Activated CD4-positive, alpha-beta T cell treated with anti-CD3 and anti-CD28 coated beads, Interleukin-2, amount 50 U/mL, for 24 hours (primary cell): ENCODE measurements at regions not wholly inside any gene's neighbourhood (a gene's known extent, or its start where the extent isn't known, plus 50 kb on each side); places are given as distances from the start of the nearest gene placed in this dataset.
"Not testable (repeated sequence)": the region's sequence is repeated elsewhere in the genome, so short reads cannot be mapped to it uniquely, and the experiment has no call there.

Experiments used
- DNase-seq, 2 donors: peaks; one replicate each; pipeline ENCODE4 v3.0.0-alpha.2; 2020; ENCODE audit warnings: low read depth in 1 of 2, low spot score in 1 of 2

DNA sequence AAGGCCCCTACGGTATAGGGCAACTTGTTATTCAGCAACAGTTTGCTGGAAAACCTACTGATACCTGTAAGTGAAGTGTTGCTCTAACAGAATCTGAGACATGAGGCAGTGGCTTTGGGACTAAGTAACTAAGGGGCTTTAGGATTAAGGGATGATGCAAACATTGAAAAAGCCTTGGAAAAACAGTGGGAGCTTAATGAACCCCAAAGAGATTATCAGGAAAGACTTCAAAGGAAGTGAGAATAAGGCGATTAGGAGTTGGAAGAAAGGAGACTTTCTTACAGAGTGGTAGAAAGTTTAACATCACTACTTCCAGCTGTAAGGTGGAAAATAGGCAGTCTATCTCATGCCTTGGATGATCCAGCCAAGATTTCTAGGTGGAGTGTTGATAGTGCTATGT lies 158.2 kb upstream of the TRIB2 start:
- no peak for DNase-seq

DNA sequence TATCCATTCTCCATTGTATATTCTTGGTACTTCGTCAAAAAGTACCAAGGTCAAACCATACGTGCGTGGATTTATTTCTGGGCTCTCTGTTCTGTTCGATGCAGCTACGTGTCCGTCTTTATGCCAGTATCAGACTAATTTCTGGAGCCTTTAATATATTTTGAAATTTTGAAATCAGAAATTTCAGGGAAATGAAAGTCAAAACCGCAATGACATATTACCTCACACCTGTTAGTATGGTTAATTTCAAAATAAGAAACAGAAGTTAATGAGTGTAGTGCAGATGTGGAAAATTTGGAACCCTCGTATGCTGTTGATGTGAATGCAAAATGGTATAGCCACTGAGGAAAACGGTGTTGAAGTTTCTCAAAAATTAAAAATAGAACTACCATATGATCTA lies 156.1 kb upstream of the TRIB2 start:
- DNase-seq, result no peak

DNA sequence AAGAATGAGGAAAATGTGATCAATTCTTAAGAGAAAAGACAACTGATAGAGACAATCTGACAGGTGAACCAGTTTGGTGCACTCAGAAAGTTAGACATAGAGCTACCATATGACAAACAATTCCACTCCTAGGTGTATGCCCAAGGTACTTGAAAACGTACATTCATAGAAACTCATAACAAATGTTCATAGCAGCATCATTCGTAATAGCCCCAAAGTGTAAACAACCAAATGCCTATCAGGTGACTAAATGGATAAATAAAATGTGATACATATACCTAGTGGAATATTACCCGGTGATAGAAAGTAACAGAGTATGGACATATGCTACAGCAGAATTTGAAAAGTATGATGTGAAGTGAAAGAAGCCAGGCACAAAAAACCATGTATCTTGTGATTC lies 149.3 kb upstream of the TRIB2 start:
- no peak for DNase-seq

DNA sequence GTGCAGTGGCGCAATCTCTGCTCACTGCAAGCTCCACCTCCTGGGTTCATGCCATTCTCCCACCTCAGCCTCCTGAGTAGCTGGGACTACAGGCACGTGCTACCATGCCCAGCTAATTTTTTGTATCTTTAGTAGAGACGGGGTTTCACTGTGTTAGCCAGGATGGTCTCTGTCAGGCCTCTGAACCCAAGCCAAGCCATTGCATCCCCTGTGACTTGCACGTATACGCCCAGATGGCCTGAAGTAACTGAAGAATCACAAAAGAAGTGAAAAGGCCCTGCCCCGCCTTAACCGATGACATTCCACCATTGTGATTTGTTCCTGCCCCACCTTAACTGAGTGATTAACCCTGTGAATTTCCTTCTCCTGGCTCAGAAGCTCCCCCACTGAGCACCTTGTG lies 147.2 kb upstream of the TRIB2 start:
- not testable (repeated sequence) for DNase-seq

DNA sequence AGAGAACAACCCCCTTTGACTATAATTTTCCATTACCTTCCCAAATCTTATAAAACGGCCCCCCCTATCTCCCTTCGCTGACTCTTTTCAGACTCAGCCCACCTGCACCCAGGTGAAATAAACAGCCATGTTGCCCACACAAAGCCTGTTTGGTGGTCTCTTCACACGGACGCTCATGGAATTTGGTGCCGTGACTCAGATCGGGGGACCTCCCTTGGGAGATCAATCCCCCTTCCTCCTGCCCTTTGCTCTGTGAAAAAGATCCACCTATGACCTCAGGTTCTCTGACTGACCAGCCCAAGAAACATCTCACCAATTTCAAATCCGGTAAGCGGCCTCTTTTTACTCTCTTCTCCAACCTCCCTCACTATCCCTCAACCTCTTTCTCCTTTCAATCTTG lies 146.8 kb upstream of the TRIB2 start:
- not testable (repeated sequence) for DNase-seq

DNA sequence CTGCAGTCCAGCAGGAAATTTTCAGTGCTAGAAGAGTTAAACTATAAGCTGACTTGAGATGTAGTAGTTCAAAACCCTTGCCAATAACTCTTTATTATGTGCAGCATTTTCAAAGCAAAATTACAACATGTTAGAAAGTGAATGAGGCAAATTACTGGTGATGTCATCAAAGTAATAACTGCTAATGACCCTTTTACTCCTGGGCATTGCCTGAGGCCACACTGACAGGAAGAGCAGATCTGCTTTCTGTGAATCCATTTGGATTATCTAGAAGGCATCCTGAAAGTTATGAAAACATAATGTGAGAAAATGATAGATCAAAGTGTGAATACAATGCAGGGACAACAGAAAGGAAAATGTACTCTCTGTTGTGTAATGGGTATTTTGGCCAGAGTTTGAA lies 139.6 kb upstream of the TRIB2 start:
- no peak for DNase-seq

DNA sequence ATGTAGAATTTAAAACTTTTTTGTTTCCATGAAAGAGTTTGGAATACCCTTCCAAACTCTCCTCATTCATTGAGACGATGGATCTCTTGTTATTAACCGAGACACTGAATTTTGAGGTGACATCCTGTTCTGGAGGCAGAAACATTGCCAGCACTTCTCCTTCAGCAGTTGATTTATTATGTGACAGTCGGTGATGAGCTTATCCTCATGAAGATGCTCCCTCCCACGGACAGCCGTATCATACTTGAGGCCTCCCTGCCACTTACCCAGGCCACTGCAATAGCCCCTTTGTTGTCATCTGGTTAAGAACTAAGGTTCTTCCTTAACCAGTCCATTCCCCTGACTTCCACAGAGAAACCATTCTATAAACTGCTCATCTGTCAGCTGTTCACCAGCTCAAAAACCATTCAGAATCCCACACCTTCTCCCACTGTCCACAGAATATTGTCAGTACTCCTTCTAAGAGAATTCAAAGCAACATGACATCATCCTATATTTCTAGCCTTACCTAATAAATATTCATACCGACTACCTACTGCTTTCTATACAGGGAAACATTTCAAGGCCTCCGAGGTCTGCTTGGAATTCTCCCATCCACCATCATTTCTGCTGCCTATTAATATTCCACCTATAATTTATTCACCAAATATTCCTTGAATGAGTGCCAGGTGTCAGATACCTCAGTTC lies 139.0 kb upstream of the TRIB2 start:
- no peak for DNase-seq

DNA sequence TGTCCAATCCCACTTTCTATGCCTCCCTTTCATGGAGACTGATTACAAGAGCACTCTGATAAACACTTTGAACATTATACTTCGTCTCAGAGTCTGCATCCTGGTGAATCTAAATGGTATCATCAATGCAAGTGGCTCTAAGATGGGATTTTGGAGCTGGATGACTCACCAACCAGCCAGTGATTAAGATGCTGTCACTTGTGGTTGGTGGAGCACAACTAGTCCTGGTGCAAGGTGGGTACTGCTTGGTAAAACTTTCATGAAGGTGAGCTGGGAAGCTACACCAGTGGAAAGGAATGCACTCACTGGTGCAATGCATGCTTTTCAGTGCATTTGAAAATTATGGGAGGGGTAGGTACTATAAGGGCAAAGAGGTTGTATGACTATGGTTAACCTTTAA lies 137.7 kb upstream of the TRIB2 start:
- DNase-seq, result no peak

DNA sequence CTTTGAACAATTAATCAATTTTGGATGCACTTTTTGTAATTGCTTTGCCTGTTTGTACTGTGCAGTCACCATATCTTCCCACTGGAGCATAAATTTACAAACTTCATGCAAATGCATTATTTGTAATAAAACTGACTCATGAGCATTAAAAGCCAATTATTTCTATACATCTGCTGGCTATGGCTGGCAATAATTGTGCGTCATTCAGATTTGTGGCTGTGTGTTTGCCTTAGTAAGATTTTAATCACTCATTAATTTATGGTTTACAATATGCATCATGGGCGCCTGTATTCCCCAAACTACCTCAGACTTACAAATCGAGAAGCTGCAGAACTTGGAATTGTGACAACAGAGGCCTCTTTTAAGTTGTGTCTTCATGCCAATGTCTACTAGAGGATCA lies 132.4 kb upstream of the TRIB2 start:
- DNase-seq, result no peak

DNA sequence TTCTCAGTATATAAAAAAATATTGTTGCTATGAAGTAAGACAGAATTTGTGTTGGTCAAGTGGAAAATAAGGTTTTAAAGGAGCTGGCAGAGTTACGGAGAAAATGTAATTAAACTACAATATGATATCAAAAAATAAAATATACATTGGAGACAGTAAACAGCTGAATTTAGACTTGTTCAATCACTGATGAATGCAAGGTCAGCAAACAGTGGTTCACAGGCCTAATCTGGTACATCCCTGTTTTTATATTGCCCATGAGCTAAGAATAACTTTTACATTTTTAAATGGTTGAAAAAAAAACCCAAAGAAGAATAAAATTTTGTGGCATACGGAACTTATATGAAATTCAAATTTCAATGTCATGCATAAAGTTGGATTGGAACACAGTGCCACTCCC lies 131.0 kb upstream of the TRIB2 start:
- DNase-seq, result no peak

DNA sequence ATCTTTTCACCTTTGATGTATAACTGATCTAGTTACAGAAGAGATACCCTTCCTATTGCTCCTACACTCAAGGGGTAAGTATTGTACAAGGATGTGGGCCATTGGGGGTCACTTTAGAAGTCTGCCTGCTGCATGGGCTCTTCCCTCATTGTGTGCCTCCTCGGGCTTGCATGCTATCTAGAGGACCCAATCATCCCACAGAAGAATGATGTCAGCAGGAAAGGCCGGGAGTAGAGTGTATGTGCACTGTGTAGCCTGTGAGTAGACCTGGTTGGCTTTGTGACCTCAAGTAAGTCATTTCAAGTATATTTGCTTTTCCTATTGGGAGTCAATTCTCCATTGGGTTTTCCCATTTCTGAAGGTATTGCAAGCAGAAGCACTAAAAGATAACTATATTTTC lies 129.5 kb upstream of the TRIB2 start:
- no peak for DNase-seq

DNA sequence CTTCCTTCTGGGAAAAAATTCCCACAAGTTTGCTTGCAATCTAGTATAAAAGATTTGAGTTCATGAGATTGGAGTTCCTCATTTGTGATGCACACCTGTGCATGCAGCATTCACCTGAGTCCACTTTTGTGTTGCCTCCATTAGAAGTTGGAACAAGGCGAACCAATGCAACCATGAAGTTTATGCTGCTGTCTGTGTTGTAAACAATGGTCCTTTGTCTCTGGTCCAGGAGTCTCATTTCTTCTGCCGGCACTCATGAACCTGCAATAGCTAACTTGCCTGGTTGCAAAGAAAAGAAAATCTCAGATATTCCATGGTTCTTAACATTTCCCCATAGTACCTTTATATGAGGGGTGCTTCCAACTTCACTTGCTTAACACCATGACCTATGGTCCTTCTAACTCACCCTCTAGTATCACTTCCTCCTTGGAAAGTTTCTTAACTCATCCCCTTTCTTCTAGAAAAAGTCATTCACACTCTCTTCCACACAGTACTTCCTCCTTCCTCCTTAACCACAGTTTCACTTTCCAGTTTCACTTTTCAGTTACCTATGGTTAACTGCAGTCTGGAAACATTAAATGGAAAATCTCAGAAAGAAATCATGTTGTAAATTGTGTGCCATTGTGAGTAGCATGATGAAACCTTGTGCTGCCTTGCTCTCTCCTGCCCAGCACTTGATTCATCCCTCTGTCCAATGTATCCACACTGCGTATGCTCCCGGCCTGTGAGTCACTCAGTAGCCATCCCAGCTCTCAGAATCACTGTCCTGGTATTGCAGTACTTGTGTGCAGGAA lies 128.8 kb upstream of the TRIB2 start:
- DNase-seq, result no peak

DNA sequence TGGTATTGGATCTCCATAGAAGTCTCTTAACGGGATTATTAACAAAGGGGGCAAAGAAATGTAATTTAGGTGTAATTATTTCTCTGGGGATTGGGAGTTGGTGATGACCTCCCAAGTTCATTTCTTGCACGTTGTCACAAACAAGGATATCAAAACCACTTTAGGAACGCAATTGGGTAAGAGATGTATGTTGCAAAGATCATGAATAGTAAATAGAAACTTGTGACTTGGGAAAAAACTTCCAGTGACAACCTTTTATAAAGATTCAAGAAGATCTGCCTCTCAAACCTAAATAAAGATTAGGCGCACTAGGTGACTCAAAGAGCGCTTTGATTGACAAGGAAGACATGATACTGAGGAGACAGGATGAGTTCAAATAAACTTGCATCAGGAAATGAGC lies 127.8 kb upstream of the TRIB2 start:
- no peak for DNase-seq

DNA sequence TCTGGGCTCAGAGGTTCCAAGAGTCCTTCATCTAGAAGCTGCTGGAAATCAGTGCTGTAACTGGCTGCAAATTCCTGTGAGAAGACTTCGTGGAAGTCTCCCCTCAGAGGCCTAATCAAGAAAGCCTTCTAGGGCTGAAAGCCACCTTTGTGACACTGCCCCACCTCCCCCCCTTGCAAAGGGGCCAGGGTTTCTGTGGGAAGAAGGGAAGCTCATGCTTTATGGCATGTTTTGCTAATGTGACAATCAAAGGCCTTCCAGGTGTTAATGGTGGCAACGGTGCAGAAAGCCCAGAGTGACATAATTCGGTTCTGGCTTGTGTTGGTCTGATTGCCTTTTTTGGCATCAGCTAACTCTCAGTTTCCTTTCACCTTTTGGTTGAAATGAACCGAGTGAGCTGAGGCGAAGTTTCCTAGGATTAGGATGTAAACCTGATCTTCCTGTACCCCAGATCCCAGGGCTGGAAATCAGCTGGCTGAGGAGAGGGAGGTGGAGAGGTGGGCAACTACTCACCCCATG lies 126.9 kb upstream of the TRIB2 start:
- DNase-seq, result no peak

DNA sequence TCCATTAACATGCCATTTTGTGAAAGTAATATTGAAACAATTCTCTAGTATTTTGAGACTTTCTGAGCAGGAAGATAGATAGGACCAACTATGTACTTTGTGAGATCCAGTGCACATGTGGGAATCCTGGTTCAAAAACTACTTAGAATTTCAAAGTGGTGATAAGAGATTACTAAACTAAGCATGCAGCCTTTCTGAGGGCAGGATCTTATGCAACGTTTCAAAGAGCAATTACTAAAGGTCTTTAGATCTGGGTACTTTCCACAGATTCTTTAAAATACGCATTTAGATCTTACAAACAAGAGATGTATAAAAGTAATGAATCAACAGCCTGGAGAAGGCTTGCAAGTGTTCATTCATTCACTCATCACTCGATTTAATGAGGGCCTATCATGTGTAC lies 124.4 kb upstream of the TRIB2 start:
- no peak for DNase-seq

DNA sequence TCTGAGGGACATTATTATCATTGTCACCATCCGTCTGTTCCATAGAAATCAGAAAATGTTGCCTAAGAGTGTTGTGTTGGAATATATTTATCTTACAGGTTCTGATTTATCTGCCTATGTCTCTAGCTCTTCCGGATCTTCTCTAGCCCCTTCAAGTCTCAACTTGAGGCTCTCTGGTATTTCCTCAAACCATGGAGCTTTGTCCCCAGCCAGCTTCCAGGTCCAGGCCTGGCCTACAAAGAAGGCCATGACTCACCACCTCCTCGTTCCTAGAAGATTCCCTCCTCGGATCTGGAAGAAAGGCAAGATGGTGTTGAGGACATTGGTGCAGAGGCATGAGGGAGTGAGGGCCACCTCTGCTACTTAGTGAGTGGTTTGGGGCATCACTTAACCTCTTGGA lies 122.1 kb upstream of the TRIB2 start:
- DNase-seq, result no peak

DNA sequence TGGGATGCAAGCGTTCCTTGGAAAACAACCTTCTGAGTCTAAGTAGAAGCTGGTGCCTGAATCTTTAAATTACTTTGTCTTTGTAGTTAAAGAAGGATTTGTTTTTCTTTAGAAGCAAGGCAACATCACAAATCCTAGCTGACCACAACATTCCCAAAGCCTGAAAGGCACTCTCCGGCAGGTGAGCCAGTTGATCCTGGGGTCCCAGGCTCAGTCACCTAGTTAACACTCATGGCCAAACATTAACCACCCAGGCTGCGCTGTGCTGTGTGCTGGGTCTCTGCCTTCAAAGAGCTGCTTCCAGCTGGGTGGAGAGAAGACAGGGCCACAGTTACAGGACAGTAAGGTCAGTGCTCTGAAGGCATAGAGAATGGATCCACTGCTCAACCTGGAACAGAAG lies 120.0 kb upstream of the TRIB2 start:
- no peak for DNase-seq

DNA sequence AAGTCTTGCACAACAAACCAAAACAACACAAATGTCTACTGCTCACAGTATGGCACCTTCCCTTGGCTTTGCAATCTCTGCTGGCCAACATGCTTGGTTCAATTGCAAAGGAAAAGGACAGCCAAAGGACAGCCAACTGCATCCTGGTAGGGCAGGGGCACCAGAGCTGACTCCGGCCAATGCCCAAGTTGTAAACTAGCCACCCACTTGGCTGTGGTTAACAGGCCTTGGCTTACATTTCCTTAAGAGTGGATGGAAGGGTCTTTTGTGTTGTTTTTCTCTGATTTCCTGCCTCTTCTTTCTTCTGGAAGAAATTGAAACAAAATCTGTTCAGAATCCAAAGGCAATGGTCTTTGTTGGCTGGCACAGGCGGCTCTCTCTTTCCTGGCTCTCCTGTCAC lies 119.1 kb upstream of the TRIB2 start:
- no peak for DNase-seq

DNA sequence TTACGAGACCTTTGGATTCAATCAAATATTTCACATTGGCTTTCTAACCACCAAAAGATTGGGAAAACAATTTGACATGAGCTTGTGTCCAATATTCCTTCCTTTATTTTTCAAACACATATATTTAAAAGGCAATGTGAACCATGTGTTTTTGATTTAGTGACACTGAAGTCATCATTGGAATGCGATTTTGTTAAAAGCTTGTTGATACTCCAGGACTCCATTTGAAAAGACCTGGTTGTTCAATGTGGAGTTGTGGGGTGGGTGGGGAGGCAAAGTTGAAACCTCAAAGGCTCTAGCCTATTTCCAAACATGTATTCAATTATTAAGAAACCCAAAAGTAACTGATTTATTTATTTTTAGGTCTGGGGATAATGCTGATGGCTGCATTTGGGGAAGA lies 114.1 kb upstream of the TRIB2 start:
- DNase-seq, result no peak

DNA sequence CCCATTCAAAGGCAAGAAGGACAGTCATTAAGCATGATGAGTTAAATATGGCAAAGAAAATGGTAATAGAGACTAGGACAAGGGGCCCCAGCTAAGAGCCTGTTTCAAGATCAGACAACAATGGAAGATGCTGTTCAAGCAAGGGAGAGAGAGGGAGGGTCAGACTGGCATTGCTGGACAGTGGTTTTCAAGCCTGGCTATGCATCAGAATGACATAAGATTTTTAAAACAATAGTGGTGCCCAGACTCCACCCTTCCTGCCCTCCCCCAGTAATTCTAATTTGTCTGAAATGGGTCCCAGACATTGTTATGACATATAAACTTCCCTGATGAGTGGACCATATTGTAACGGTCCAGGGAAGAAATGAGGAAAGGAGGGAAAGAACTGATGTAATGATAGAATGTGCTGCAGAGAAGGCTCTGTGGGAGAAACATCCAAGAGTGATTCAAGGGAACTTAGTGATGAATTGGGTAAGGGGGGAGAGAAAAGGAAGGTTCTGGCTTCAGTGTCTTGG lies 112.9 kb upstream of the TRIB2 start:
- no peak for DNase-seq

DNA sequence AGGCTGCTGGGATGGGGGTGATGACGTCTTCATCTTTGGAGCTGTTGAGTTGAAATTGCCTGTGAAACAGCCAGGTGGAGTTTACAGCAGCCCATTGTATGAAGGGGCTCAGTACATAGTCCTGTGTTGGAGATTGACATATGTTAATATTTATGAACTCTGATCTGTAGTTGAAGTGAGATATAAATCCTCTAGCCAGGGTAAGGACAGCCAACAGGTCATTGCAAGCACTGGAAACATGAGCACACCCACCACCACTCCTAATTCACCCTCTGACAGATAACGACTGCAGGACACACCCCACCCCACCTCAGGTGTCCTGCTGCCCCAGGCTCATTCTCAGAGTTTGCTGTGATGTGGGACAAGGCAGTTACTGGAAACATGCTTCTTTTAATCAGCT lies 112.4 kb upstream of the TRIB2 start:
- DNase-seq, result no peak

DNA sequence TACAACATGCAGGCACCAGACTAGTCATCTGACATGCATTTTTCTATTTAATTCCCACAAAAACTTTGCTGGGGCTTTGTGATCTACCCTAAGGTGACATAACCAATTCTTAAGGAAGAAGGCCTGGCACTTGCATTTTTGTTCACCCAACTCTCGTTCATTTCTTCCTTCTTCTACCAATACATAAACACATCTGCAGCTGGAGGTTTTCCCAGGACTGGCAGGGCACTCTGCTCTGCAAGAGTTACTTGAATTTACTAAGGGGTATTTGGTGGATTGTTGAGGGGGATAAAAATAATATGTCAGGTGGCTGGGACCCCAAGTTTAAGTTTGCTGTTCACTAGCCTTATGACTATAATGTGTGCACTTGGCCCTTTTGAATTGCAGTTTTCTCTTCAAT lies 111.4 kb upstream of the TRIB2 start:
- no peak for DNase-seq

DNA sequence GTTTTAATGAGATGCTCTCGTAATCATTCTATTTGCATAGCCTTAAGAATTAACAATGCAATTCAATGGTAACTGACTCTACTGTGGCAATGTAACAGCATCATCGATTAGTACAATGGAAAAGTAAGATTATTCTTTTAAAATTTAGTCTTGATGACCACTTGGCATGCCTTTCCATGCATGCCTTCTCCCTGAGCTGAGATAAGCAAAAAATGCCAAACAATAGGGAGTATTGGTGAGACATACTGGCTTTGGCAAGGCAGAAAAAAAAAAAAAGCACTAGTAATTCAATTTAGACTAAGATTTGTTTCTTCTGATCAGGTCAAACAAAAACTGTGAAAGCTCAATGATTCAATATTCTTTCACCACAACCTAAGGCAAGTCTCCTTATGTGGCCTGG lies 110.8 kb upstream of the TRIB2 start:
- no peak for DNase-seq
